Thyroid gland (tissue), 4 donors: ENCODE measurements at regions not wholly inside any gene's neighbourhood (a gene's known extent, or its start where the extent isn't known, plus 50 kb on each side); places are given as distances from the start of the nearest gene placed in this dataset.

Experiments
- POLR2A ChIP-seq, 2 donors: fragments of 450-650 bp; IDR thresholded peaks; one replicate each; pipeline ENCODE4 v1.6.1; 2017; ENCODE audit warnings: antibody characterized with exemption in 2 of 2, mild to moderate bottlenecking in 2 of 2, moderate library complexity in 1 of 2
- TF ChIP-seq, protein P1 (sequence below), 6 experiments: fragments of 200-600 bp in 3 of 6; fragments of 450-650 bp in 3 of 6; sonication (generic) in 3 of 6; IDR thresholded peaks; one replicate each; pipeline ENCODE4 v1.5.1; 2016 to 2019; ENCODE audit warnings: antibody characterized with exemption in 6 of 6, mild to moderate bottlenecking in 2 of 6, inconsistent platforms in 1 of 6, moderate library complexity in 1 of 6

DNA sequence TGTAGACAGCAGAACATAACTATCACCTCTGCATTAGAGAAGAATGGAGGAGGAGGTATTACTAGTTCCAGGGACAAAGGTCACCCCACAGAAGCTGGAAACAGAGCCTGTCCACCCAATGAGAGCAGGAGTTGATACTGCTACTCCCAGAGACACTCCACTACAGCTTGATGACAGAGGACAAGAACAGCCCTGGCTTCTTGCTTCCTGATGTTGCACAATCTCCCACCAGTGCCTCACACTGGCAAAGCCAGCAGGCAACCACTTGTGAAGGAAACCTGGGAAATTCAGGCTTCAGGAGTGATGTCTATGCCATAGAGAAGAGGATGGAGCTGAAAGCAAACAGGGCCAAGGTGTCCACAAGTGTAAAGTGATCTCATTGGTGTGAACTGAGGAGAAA, 78.0 kb upstream of the POU1F1 start:
- TF ChIP-seq, protein P1, sequence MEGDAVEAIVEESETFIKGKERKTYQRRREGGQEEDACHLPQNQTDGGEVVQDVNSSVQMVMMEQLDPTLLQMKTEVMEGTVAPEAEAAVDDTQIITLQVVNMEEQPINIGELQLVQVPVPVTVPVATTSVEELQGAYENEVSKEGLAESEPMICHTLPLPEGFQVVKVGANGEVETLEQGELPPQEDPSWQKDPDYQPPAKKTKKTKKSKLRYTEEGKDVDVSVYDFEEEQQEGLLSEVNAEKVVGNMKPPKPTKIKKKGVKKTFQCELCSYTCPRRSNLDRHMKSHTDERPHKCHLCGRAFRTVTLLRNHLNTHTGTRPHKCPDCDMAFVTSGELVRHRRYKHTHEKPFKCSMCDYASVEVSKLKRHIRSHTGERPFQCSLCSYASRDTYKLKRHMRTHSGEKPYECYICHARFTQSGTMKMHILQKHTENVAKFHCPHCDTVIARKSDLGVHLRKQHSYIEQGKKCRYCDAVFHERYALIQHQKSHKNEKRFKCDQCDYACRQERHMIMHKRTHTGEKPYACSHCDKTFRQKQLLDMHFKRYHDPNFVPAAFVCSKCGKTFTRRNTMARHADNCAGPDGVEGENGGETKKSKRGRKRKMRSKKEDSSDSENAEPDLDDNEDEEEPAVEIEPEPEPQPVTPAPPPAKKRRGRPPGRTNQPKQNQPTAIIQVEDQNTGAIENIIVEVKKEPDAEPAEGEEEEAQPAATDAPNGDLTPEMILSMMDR (IDR thresholded peaks at IDR 0.05), result no peak
- no peak for TF ChIP-seq POLR2A (IDR thresholded peaks at IDR 0.05)
